IPS-15b (cell line): ENCODE measurements at regions not wholly inside any gene's neighbourhood (a gene's known extent, or its start where the extent isn't known, plus 50 kb on each side); places are given as distances from the start of the nearest gene placed in this dataset.

Experiments
- H3K27me3 ChIP-seq: one replicate; pipeline ENCODE4 v1.6.1; 2013; ENCODE audit warnings: low read length; ENCODE audit not compliant: control insufficient read depth, insufficient read depth
- H3K36me3 ChIP-seq: one replicate; pipeline ENCODE4 v1.6.1; 2013; ENCODE audit warnings: low read length; ENCODE audit not compliant: control insufficient read depth, insufficient read depth
- H3K4me1 ChIP-seq: one replicate; pipeline ENCODE4 v1.6.1; 2013; ENCODE audit warnings: mild to moderate bottlenecking, low read length; ENCODE audit not compliant: control insufficient read depth, insufficient read depth
- H3K4me3 ChIP-seq: one replicate; pipeline ENCODE4 v1.5.1; 2013; ENCODE audit warnings: low read depth, low read length
- H3K9ac ChIP-seq: one replicate; pipeline ENCODE4 v1.6.1; 2013; ENCODE audit warnings: low read depth, mild to moderate bottlenecking, low read length
- H3K9me3 ChIP-seq: one replicate; pipeline ENCODE4 v1.6.1; 2013; ENCODE audit warnings: mild to moderate bottlenecking, low read length; ENCODE audit not compliant: control insufficient read depth, insufficient read depth

DNA sequence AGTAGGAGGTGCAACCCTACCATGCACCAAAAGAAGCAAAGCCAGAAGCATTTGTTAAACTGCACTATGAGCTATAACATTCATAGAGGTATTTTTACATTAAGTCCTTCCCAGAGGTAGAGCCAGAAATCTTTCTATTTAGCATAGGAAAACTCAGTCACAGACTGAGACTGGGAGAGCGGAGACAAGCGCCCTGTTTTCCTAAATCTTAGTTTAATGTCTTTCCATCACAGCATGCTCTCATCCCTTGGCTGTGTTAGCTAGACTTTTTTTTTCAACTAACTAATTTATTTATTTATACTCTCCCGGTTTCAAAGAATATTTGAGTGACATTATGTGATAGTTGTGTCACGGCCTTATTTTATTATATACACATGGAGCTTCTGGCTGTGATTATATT, 304.1 kb downstream of the LMX1A start:
- peaks cover 16% of the 10 kb centered on the region for H3K4me1 ChIP-seq
- H3K27me3 ChIP-seq: no peaks in the 10 kb centered on the region
- H3K4me3 ChIP-seq: no peak overlapping the region

GRCh38 chr1:165050246-165050645, 306.3 kb downstream of the LMX1A start:
- no peak overlapping the region for H3K9ac ChIP-seq
- no peaks in the 10 kb centered on the region for H3K27me3 ChIP-seq
- H3K4me3 ChIP-seq: no peak overlapping the region
- peaks cover 16% of the 10 kb centered on the region for H3K4me1 ChIP-seq
- H3K9me3 ChIP-seq: no peaks in the 10 kb centered on the region
- H3K36me3 ChIP-seq: no peaks in the 10 kb centered on the region

More for the DNA sequence above, 304.1 kb downstream of the LMX1A start:
- H3K9ac ChIP-seq: no peak overlapping the region
- H3K36me3 ChIP-seq: no peaks in the 10 kb centered on the region
- H3K9me3 ChIP-seq: no peaks in the 10 kb centered on the region

DNA sequence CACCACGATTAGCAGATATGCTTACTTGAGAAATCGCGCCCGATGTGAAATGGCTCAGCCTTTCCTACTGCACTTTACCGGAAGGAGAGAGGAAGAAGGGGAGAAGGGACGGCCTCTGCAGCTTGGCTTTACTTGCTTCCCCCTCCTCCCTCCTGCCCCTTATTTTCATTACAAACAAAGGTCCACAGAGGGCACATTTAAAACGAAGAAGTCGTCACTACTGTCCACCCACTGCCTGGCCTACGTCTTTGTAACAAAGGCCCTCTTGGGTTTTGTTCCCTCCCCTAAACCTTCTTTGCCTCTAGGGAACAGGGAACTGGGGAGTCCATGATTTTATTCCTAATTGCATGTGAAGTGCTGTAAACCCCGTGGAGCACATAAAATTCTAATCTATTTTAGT, 308.5 kb downstream of the LMX1A start:
- no peaks in the 10 kb centered on the region for H3K9me3 ChIP-seq

DNA sequence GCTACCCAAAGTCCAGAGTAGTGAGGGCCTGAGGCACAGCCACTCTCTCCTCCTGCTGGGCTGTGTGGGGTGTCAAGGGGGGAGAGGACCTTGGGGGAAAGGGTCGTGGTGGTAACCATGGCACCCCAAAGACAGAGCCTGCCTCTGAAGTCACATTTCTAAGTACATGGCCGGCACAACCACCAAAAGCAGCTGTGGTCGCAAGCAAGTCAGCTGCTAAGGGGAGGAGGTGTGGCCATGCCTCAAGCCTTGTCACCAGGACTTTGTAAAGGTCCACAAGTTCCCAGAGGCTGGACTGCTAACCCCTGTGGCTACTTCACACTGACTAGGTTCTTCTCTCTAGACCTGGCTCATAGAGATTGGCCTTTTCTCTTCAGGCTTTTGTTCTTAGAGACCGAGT, 310.6 kb downstream of the LMX1A start:
- H3K9me3 ChIP-seq: no peaks in the 10 kb centered on the region
- no peak overlapping the region for H3K9ac ChIP-seq
- peaks cover 9% of the 10 kb centered on the region for H3K4me1 ChIP-seq
- H3K36me3 ChIP-seq: no peaks in the 10 kb centered on the region
- no peak overlapping the region for H3K4me3 ChIP-seq
- no peaks in the 10 kb centered on the region for H3K27me3 ChIP-seq

More for the DNA sequence above, 308.5 kb downstream of the LMX1A start:
- Histone ChIP-seq H3K4me3 (no peak overlapping the region), H3K9ac (no peak overlapping the region), H3K4me1 (peaks cover 11% of the 10 kb centered on the region), H3K36me3 (no peaks in the 10 kb centered on the region), H3K27me3 (no peaks in the 10 kb centered on the region)

GRCh38 chr1:165040641-165041040, 315.9 kb downstream of the LMX1A start:
- Histone ChIP-seq H3K4me3 (no peak overlapping the region), H3K9ac (no peak overlapping the region), H3K9me3 (no peaks in the 10 kb centered on the region), H3K4me1 (no peaks in the 10 kb centered on the region), H3K27me3 (no peaks in the 10 kb centered on the region), H3K36me3 (no peaks in the 10 kb centered on the region)

- Histone ChIP-seq H3K9me3 (no peaks in the 10 kb centered on the region), H3K27me3 (no peaks in the 10 kb centered on the region), H3K4me1 (no peaks in the 10 kb centered on the region), H3K4me3 (no peak overlapping the region), H3K9ac (no peak overlapping the region), H3K36me3 (no peaks in the 10 kb centered on the region)
These were observed 316.5 kb downstream of the LMX1A start for GRCh38 chr1:165039996-165040395.

DNA sequence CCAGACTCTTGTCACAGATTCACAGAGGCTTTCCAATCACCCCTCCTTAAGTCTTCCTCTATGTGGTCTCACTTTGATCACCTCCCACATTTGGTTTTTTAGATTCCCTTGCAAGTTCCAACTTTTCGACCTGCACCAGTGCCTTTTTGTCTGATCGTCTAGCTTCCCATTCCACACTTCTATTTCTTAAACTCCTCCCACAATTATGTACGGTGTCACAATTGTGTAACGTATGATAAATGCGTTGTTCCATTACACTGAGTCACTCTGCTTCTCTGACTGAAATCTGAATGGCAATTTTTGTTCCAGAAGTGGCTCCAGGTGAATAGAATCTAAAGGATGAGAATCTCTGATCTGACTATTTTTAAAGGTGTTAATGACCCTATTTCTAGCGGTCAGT, 320.1 kb downstream of the LMX1A start:
- Histone ChIP-seq H3K9me3 (no peaks in the 10 kb centered on the region), H3K4me3 (no peak overlapping the region), H3K4me1 (no peaks in the 10 kb centered on the region), H3K36me3 (no peaks in the 10 kb centered on the region), H3K27me3 (no peaks in the 10 kb centered on the region), H3K9ac (no peak overlapping the region)

DNA sequence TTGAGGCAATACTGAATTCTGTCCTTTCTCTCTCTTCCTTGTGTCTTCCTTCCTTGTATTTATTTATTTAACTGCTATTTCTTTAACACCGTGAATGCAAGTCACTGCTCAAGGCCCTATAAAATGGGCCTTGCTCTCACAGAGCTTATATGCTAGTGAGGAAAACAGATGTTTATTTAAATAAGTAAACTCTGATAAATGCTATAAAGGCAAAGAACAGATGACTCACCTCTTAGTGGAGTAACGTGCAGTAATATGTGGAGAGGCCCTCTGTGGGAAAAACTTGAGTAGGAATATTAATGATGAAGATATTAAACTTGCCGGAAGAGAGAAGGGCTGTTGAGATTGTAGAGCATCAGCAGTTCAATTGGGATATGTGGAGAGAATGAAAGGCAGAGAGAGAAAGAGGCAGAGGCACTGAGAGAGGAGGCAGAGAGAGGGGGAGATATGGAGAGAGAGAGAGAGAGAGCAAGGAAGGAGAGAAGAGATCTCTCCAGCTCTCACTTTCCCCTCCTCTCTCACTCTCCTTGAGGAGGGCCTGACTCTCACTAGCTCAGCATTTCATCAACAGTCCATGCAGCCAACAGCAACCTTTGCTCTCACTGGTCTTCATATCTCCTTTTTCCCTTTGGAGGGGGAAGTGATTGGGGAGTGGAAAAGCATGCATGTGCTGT, 322.2 kb downstream of the LMX1A start:
- Histone ChIP-seq H3K4me1 (no peaks in the 10 kb centered on the region), H3K36me3 (no peaks in the 10 kb centered on the region), H3K9me3 (no peaks in the 10 kb centered on the region), H3K9ac (no peak overlapping the region), H3K4me3 (no peak overlapping the region), H3K27me3 (no peaks in the 10 kb centered on the region)

DNA sequence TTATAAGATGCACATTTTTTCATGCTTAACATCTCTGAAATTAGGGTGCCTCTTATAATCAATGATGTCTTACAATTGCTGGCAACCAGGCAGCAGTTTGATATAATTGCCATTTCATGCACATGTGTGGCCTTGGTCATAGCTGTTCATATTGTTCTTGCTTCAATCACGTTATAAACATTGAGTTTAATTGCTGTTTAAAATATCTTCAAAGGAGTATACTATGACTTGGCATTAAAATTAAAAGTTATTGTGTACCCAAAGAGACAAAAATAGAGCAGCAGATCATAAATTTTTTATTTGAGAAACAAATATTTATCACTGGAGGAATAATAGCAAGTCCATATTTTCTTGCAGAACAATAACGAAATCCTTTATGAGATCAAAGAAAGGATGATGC, 325.5 kb downstream of the LMX1A start:
- Histone ChIP-seq H3K9ac (no peak overlapping the region), H3K9me3 (no peaks in the 10 kb centered on the region), H3K4me3 (no peak overlapping the region), H3K27me3 (no peaks in the 10 kb centered on the region), H3K36me3 (no peaks in the 10 kb centered on the region), H3K4me1 (no peaks in the 10 kb centered on the region)

GRCh38 chr1:165025805-165026204, 330.7 kb downstream of the LMX1A start:
- H3K36me3 ChIP-seq: no peaks in the 10 kb centered on the region
- no peaks in the 10 kb centered on the region for H3K4me1 ChIP-seq
- H3K4me3 ChIP-seq: no peak overlapping the region
- H3K9me3 ChIP-seq: peaks cover 7% of the 10 kb centered on the region
- no peaks in the 10 kb centered on the region for H3K27me3 ChIP-seq
- no peak overlapping the region for H3K9ac ChIP-seq

- no peaks in the 10 kb centered on the region for H3K27me3 ChIP-seq
- H3K4me3 ChIP-seq: no peak overlapping the region
- H3K4me1 ChIP-seq: no peaks in the 10 kb centered on the region
- H3K9me3 ChIP-seq: no peaks in the 10 kb centered on the region
- no peak overlapping the region for H3K9ac ChIP-seq
- no peaks in the 10 kb centered on the region for H3K36me3 ChIP-seq
These were observed 341.8 kb downstream of the LMX1A start for GRCh38 chr1:165014753-165015152.

GRCh38 chr1:165011991-165012531, 344.5 kb downstream of the LMX1A start:
- H3K36me3 ChIP-seq: no peaks in the 10 kb centered on the region
- H3K27me3 ChIP-seq: no peaks in the 10 kb centered on the region
- H3K4me3 ChIP-seq: no peak overlapping the region
- H3K9me3 ChIP-seq: no peaks in the 10 kb centered on the region
- no peaks in the 10 kb centered on the region for H3K4me1 ChIP-seq
- no peak overlapping the region for H3K9ac ChIP-seq
